Ishikawa (cell line): ENCODE measurements at regions not wholly inside any gene's neighbourhood (a gene's known extent, or its start where the extent isn't known, plus 50 kb on each side); places are given as distances from the start of the nearest gene placed in this dataset.

Source experiments
- CREB1 ChIP-seq: IDR thresholded peaks from 2 replicates; pipeline ENCODE4 v1.6.1; 2012; ENCODE audit warnings: low read depth
- EP300 ChIP-seq: IDR thresholded peaks from 2 replicates; pipeline ENCODE4 v1.6.1; 2012; ENCODE audit warnings: borderline replicate concordance
- NFIC ChIP-seq: IDR thresholded peaks from 2 replicates; pipeline ENCODE4 v1.6.1; 2012
- RAD21 ChIP-seq: IDR thresholded peaks from 2 replicates; pipeline ENCODE4 v1.6.1; 2012; ENCODE audit warnings: low read depth
- REST ChIP-seq: IDR thresholded peaks from 2 replicates; pipeline ENCODE4 v1.6.1; 2012; ENCODE audit warnings: low read depth, mild to moderate bottlenecking
- TF ChIP-seq, protein P1 (sequence below): IDR thresholded peaks from 2 replicates; pipeline ENCODE4 v1.6.1; 2012

GRCh38 chr4:124420166-124420695, 292.3 kb downstream of the ANKRD50 start:
- TF ChIP-seq EP300 (no peak), CREB1 (no peak), RAD21 (no peak), NFIC (no peak), REST (no peak)
- TF ChIP-seq, protein P1, sequence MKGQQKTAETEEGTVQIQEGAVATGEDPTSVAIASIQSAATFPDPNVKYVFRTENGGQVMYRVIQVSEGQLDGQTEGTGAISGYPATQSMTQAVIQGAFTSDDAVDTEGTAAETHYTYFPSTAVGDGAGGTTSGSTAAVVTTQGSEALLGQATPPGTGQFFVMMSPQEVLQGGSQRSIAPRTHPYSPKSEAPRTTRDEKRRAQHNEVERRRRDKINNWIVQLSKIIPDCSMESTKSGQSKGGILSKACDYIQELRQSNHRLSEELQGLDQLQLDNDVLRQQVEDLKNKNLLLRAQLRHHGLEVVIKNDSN = no peak
